G401 (cell line): ENCODE measurements at regions not wholly inside any gene's neighbourhood (a gene's known extent, or its start where the extent isn't known, plus 50 kb on each side); places are given as distances from the start of the nearest gene placed in this dataset.
"Not testable (repeated sequence)": the region's sequence is repeated elsewhere in the genome, so short reads cannot be mapped to it uniquely, and the experiment has no call there.

Experiments used
- DNase-seq: peaks from one replicate; pipeline ENCODE4 v3.0.0-alpha.2; 2015; ENCODE audit warnings: low spot score
- in situ Hi-C: cut with HindIII; loops from 2 replicates; pipeline ENCODE4 v1.10.0; 2016; ENCODE audit warnings: low sequenced_read_pairs, mixed read lengths

DNA sequence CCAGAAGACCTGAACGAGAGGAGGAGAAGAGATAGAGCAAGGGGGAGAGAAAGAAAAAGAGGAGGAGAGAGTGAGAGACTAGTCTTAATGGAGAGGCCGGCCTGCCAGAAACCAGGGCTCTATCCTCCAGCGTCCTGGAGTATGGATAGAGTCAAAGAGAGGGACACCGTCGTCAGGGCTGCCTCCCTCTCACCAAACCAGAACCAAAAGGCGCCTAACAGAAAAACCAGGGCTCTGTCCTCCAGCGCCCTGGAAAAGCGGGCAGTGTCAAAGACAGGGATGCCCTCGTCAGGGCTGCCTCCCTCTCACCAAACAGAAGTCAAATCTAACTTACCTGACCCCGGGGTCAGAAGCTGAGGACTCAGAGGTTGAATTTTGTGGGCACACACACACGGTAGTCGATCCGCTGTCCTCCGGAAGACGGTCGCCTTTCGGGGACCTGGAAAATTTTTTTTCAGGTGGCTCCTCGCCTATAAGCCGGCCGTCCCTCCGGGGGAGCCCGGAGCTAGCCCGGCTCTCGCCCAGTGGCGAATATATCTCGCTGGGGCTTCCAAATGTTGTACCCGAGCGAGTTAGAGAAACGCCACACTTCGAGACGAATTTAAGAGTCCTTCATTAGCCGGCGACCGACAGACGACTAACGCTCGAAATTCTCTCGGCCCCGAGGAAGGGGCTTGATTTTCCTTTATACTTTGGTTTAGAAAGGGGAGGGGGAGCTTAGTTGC is 148.2 kb downstream of the TRIM27 start:
- no peak for DNase-seq
- in situ Hi-C loops, result no loop called here

- in situ Hi-C loops, result no loop called here
- DNase-seq, result no peak
Observed at GRCh38 chr6:28776269-28777146, 147.3 kb downstream of the TRIM27 start.

GRCh38 chr6:28777147-28777461 is 146.7 kb downstream of the TRIM27 start:
- no peak for DNase-seq
- in situ Hi-C loops, result no loop called here

DNA sequence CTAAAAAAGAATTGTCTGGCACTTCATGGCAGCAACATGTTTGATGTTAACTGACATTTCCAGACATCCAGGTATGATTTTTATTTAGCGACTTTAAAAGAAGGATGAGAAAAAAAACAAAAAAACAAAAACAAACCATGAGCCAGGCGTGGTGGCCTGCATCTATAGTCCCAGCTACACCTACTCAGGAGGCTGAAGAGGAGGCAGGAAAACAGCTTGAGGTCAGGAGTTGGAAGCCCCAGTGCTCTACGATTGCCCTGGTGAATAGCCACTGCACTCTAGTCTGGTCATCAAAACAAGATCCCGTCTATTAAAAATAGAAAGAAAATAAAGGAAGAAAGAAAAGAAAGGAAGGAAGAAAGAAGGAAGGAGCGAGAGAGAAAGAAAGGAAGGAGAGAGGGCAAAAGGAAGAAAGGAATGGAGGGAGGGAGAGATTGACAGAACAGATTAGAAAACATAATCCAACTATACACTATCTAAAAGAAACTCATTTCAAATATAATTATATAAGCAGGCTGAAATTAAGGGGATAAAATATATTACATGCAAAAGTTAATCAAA is 141.6 kb downstream of the TRIM27 start:
- in situ Hi-C loops, result no loop called here
- DNase-seq, result no peak

- in situ Hi-C loops, result no loop called here
- DNase-seq, result no peak
Observed at GRCh38 chr6:28785962-28786679, 137.7 kb downstream of the TRIM27 start.

- DNase-seq, result peak; percentile 34
- in situ Hi-C loops, result no loop called here
Observed at GRCh38 chr6:28789553-28790083, 134.2 kb downstream of the TRIM27 start.

DNA sequence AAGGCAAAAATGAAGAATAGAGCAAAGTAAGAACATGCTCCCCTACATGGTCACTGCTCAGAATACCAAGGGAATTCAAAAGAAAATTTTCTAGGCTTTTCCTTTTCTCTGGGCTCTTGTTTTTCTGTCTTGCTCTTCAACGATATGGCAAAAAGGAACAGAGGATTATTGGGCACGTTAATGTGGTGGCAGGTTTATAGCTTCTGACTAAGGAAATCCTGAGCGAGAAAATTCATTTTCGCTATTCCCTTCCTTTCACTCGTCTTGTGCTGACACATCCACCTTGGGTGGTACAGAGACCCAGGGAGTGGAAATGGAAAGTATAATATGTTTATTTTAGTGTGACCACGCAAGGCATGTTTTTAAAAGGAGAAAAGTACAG is 132.8 kb downstream of the TRIM27 start:
- in situ Hi-C loops, result no loop called here
- no peak for DNase-seq

- in situ Hi-C loops, result no loop called here
- DNase-seq, result peak; percentile 41
Observed at GRCh38 chr6:28794175-28795002, 129.4 kb downstream of the TRIM27 start.

GRCh38 chr6:28800647-28801046 is 123.1 kb downstream of the TRIM27 start:
- in situ Hi-C loops, DNase-seq: not testable (repeated sequence)

- no peak for DNase-seq
- in situ Hi-C loops, result no loop called here
Observed at GRCh38 chr6:28802417-28803336, 121.1 kb downstream of the TRIM27 start.

- in situ Hi-C loops, result no loop called here
- no peak for DNase-seq
Observed at GRCh38 chr6:28803337-28803709, 120.5 kb downstream of the TRIM27 start.

- in situ Hi-C loops, result no loop called here
- peak; percentile 42 for DNase-seq
Observed at GRCh38 chr6:28807682-28808280, 116.0 kb downstream of the TRIM27 start.

- no peak for DNase-seq
- in situ Hi-C loops, result no loop called here
Observed at GRCh38 chr6:28808383-28808782, 115.4 kb downstream of the TRIM27 start.

DNA sequence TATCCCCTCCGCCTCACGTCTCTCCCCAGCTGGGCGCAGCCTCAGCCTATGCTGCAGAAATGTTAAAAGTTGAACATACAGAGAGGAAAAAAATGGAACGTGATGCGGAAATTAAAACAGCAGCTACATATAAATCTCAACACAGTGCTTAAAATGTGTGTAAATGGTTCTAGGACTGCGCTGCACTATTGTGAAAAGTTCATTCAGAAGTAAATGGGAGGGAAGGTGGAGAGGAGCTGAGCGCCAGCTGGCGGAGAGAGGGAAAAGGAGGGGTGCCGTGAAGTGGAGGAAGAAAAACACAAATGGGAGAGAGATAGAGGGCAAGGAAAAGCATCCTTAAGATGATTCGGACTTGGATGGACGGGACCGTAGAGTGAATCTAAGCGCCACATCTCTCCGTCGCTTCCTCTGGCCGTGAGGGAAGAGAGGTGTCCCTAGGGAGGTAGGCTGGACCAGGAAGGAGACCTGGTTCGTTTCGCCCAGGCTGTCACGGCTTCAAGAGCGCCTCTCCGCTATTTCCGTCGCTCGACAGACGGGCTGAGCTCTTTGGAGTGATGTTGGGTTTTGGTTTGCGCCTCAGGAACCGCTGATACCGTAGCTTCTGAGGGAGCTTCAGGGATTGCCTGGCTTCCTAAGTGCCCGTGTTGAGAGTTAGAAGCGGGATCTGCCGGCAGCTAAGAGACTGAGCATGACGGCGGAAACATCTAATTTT is 113.7 kb downstream of the TRIM27 start:
- no peak for DNase-seq
- in situ Hi-C loops, result no loop called here

DNA sequence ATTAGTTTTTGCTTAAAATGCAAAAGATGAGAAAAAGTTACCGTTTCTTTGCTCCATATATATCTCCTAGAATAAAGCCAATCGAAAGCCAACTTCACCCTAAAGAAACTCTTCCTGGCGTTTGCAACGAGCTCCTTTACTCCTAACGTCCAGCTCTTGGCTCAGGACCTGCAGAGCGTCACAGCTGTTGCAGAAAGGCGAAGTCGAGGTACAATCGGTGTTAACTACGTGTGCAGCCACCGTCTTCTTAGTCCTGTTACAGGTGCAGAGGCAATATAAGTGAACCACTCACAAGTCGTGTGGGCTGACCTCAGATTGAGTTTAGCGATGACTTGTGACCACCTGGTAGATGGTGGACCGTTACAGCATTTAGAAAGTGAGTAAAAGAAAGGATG is 113.1 kb downstream of the TRIM27 start:
- DNase-seq, result no peak
- in situ Hi-C loops, result no loop called here

DNA sequence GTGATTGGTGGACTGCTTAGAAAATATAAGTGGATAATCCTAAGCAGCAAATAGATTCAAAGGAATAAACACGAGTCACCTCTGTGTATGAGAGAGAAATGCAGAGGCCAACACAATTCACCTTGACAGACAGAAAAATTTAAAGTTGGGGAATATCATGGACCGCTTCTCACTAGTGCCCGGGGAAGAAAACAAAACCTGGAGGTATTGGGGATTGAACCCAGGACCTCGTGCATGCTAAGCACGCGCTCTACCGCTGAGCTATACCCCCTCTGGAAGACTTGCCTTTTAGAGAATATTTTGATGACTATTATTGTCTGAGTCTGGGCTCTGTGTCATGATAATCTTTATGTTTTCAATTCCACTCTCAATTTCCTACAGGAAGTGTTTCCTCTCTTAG is 111.9 kb downstream of the TRIM27 start:
- in situ Hi-C loops, result no loop called here
- DNase-seq, result no peak
